ENCODE measurements at regions not wholly inside any gene's neighbourhood (a gene's known extent, or its start where the extent isn't known, plus 50 kb on each side); places are given as distances from the start of the nearest gene placed in this dataset.
"Not testable (repeated sequence)": the region's sequence is repeated elsewhere in the genome, so short reads cannot be mapped to it uniquely, and the experiment has no call there.

GRCh38 chr1:120656116-120656515, 67.6 kb upstream of the NBPF26 start:
- not testable (repeated sequence) for H3K27ac ChIP-seq; DNase-seq (ENCODE audit: low read depth, low spot score)

- not testable (repeated sequence) for DNase-seq (ENCODE audit: low read depth, low spot score)
Observed at GRCh38 chr1:120657804-120658203, 65.9 kb upstream of the NBPF26 start.

GRCh38 chr1:120658622-120659021, 65.1 kb upstream of the NBPF26 start:
- H3K27ac ChIP-seq; DNase-seq (ENCODE audit: low read depth, low spot score): not testable (repeated sequence)

More at GRCh38 chr1:120657804-120658203, 65.9 kb upstream of the NBPF26 start:
- H3K27ac ChIP-seq = not testable (repeated sequence)

DNA sequence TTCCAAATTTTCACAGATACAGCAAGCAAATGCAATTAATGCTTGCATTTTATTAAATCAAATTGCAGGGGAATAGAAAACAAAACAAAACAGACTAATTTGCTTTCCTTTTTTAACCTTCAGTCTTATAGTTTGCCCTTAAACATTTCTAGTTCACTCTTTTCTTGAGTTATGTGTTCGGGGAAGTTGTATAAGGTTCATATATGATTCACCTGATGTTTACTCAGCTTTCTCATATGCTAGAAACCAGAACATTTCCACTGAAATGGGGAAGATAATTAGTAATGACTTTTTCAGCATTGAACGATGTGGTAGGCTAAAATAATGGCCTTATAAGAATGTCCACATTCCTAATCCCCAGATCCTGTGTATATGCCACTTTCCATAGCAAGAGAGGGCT, 64.6 kb upstream of the NBPF26 start:
- H3K27ac ChIP-seq; DNase-seq (ENCODE audit: low read depth, low spot score): not testable (repeated sequence)

DNA sequence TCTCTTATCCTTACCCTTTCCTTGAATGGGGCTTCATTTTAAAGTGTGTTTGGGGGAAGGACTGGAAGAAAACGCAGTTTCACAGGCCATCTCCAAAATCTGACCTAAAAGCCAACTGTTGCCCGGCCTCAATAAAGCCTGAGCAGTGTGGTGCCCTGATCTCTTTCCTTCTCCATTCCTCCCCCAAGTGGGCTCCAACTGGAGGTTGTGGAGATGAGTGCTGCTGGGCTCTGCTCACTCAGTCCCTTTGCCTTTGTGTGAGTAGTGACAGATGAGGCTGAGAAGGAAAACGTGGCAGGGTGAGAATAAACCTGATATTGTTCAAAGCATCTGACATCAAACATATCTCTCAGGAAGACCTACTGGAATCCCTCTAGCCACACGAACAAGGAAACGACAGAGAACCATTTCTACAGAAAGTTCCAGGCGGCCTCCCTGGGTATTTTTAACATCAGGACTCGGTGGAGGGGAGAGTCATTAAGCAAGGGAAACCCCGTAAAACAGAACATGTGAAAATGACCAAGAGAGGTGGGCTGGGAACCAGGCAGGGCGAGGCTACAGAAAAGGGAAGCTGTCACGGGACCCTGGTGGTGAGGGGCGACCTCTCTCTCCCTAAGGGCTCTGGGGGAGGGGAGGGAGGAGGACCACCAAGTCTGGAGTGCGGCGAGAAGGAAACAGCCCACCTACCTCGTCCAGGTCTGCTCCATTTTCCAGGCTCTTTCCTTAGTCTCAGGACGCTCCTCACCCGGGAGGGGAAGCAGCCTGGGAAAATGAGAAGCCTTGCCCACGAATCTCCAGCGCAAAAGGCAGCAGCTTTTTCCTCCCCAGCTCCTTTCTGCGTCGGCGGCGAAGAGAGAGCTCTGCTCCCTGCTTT, 59.1 kb upstream of the NBPF26 start:
- not testable (repeated sequence) for H3K27ac ChIP-seq; DNase-seq (ENCODE audit: low read depth, low spot score)

DNA sequence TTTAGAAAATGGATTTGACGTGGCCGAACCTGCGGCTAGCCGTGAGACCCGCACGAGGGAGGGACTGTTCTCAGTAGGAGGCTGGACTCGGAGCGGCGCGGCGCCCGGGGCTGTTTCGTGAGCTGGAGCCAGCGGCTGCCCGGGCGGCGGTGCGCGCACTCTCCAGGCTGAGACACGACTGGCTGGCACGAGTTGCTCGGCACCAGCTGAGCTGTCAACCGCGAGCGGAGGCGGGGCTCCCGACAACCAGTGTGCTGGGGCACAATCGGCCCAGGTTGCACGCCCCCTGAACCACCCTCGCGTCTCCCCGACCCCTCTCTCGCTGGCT, 58.5 kb upstream of the NBPF26 start:
- not testable (repeated sequence) for H3K27ac ChIP-seq; DNase-seq (ENCODE audit: low read depth, low spot score)

GRCh38 chr1:120668187-120668586, 55.6 kb upstream of the NBPF26 start:
- not testable (repeated sequence) for DNase-seq (ENCODE audit: low read depth, low spot score)

More at GRCh38 chr1:120668187-120668586, 55.6 kb upstream of the NBPF26 start:
- not testable (repeated sequence) for H3K27ac ChIP-seq
